Gastroesophageal sphincter (tissue), 3 donors: ENCODE measurements at regions not wholly inside any gene's neighbourhood (a gene's known extent, or its start where the extent isn't known, plus 50 kb on each side); places are given as distances from the start of the nearest gene placed in this dataset.

Source experiments
- CTCF ChIP-seq, 4 experiments: fragments of 200-600 bp in 2 of 4; fragments of 450-650 bp in 2 of 4; sonication (generic) in 1 of 4; IDR thresholded peaks; one replicate each; pipeline ENCODE4 v1.5.1; 2017 to 2019; ENCODE audit warnings: antibody characterized with exemption in 4 of 4, mild to moderate bottlenecking in 2 of 4, moderate library complexity in 2 of 4
- POLR2A ChIP-seq, 2 donors: fragments of 450-650 bp; IDR thresholded peaks; one replicate each; pipeline ENCODE4 v1.6.1; 2017; ENCODE audit warnings: antibody characterized with exemption in 2 of 2, mild to moderate bottlenecking in 2 of 2, moderate library complexity in 1 of 2
- POLR2AphosphoS5 ChIP-seq: sonication (generic); formaldehyde crosslinking; IDR thresholded peaks from one replicate; pipeline ENCODE4 v1.6.1; 2017; ENCODE audit warnings: antibody characterized with exemption

- no peak for TF ChIP-seq CTCF (IDR thresholded peaks at IDR 0.05)
- no peak for TF ChIP-seq POLR2AphosphoS5
- TF ChIP-seq POLR2A (IDR thresholded peaks at IDR 0.05): no peak
Measured at GRCh38 chr7:108663701-108664100, 94.0 kb downstream of the DNAJB9 start.
